ENCODE measurements at regions not wholly inside any gene's neighbourhood (a gene's known extent, or its start where the extent isn't known, plus 50 kb on each side); places are given as distances from the start of the nearest gene placed in this dataset.

GRCh38 chr16:65600629-65601028, 478.8 kb upstream of the CDH11 start:
- TF ChIP-seq, protein P1, sequence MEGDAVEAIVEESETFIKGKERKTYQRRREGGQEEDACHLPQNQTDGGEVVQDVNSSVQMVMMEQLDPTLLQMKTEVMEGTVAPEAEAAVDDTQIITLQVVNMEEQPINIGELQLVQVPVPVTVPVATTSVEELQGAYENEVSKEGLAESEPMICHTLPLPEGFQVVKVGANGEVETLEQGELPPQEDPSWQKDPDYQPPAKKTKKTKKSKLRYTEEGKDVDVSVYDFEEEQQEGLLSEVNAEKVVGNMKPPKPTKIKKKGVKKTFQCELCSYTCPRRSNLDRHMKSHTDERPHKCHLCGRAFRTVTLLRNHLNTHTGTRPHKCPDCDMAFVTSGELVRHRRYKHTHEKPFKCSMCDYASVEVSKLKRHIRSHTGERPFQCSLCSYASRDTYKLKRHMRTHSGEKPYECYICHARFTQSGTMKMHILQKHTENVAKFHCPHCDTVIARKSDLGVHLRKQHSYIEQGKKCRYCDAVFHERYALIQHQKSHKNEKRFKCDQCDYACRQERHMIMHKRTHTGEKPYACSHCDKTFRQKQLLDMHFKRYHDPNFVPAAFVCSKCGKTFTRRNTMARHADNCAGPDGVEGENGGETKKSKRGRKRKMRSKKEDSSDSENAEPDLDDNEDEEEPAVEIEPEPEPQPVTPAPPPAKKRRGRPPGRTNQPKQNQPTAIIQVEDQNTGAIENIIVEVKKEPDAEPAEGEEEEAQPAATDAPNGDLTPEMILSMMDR (IDR thresholded peaks at IDR 0.05): no peak
- TF ChIP-seq POLR2AphosphoS5 (IDR thresholded peaks at IDR 0.05) (no peak), POLR2A (IDR thresholded peaks at IDR 0.05) (no peak)

All from suprapubic skin (tissue), 4 donors.